ENCODE measurements at regions not wholly inside any gene's neighbourhood (a gene's known extent, or its start where the extent isn't known, plus 50 kb on each side); places are given as distances from the start of the nearest gene placed in this dataset.

DNA sequence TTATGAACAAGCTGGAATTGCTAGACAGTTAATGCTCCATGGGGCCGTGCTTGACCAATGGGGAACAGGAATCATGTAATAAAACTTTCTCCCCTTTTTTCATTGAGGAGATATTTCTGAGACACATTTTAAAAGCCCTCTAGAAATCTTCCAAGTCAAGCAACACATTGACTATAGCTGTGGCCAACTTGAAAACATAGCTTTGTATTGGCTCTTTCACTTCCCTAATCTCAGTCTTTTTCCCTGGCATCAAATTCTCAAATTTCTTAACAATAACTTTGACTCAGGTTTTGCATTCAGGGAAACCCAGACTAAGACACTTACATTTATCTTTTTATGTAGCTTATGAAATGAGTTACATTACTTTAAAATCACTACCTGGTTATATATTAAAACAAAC, 947.1 kb upstream of the MBL2 start:
- no peak overlapping the region for H3K4me3 ChIP-seq (replicated peaks; ENCODE audit: low read depth, low read length)
- TF ChIP-seq, protein P1, sequence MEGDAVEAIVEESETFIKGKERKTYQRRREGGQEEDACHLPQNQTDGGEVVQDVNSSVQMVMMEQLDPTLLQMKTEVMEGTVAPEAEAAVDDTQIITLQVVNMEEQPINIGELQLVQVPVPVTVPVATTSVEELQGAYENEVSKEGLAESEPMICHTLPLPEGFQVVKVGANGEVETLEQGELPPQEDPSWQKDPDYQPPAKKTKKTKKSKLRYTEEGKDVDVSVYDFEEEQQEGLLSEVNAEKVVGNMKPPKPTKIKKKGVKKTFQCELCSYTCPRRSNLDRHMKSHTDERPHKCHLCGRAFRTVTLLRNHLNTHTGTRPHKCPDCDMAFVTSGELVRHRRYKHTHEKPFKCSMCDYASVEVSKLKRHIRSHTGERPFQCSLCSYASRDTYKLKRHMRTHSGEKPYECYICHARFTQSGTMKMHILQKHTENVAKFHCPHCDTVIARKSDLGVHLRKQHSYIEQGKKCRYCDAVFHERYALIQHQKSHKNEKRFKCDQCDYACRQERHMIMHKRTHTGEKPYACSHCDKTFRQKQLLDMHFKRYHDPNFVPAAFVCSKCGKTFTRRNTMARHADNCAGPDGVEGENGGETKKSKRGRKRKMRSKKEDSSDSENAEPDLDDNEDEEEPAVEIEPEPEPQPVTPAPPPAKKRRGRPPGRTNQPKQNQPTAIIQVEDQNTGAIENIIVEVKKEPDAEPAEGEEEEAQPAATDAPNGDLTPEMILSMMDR (IDR thresholded peaks at IDR 0.05; ENCODE audit: low read depth, low read length, missing control alignments): no peak
- no peak for DNase-seq (ENCODE audit: extremely low read depth, low read depth)

DNA sequence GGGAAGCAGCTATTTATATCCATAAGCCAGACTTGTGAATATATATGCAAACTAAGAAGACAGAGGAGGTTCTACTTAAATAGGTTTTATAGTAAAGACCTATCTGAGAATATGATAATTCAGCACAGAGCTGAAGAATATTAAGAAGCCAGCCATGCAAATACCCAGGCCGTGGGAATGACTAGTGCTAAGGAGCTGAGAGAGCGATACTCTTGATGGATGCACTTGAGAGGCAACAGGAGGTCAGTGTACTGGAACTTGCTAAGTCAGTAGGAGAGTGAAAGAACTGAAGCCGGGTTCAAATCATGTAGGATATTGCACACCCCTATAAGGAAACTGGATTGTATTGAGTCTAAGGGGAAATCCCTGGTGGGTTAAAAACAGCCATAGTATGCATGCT, 943.6 kb upstream of the MBL2 start:
- no peak for DNase-seq (ENCODE audit: extremely low read depth, low read depth)
- H3K4me3 ChIP-seq (replicated peaks; ENCODE audit: low read depth, low read length): no peak overlapping the region
- TF ChIP-seq, protein P1 (IDR thresholded peaks at IDR 0.05; ENCODE audit: low read depth, low read length, missing control alignments): no peak

- no peak for DNase-seq (ENCODE audit: extremely low read depth, low read depth)
- H3K4me3 ChIP-seq (replicated peaks; ENCODE audit: low read depth, low read length): no peak overlapping the region
- TF ChIP-seq, protein P1 (IDR thresholded peaks at IDR 0.05; ENCODE audit: low read depth, low read length, missing control alignments): no peak
Observed at GRCh38 chr10:53713431-53713830, 940.8 kb upstream of the MBL2 start.

DNA sequence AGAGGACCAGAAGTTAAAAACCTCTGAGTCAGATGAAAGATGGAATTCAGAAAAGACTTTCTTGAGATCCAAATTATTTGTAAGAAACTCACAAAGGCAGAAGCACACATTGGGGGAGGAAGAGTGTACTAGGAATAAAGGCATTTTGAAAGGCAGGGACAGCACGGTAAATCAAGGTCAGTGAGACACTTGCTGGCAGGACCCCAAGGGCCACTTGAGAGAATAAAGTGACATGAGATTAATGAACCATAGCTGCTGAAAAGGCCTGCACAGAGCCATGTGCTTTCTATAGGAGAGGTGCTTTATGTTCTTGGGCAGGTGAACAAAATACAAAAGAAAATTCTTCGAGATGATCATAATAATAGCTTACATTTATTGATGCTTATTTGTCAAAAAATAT, 929.9 kb upstream of the MBL2 start:
- no peak overlapping the region for H3K4me3 ChIP-seq (replicated peaks; ENCODE audit: low read depth, low read length)
- DNase-seq (ENCODE audit: extremely low read depth, low read depth): no peak
- TF ChIP-seq, protein P1 (IDR thresholded peaks at IDR 0.05; ENCODE audit: low read depth, low read length, missing control alignments): no peak

DNA sequence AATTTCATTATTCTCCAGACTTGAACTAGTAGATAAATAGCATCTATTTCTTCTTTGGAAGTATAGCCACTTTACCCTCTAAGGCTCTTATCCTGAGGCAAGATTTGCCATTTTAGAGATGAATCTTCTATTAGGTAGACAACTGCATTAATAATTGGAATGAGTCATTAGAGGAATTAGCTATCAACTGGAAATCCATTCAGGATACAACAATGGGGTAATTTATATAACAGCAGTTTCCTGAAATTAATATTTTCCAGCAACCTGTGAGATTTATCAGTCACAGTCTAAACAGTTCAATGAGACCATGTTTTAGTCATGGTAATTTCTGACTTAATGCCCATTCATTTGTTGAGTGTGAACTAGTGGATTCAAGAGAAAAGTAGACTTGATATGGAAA, 928.6 kb upstream of the MBL2 start:
- H3K4me3 ChIP-seq (replicated peaks; ENCODE audit: low read depth, low read length): no peak overlapping the region
- TF ChIP-seq, protein P1 (IDR thresholded peaks at IDR 0.05; ENCODE audit: low read depth, low read length, missing control alignments): no peak
- DNase-seq (ENCODE audit: extremely low read depth, low read depth): no peak

DNA sequence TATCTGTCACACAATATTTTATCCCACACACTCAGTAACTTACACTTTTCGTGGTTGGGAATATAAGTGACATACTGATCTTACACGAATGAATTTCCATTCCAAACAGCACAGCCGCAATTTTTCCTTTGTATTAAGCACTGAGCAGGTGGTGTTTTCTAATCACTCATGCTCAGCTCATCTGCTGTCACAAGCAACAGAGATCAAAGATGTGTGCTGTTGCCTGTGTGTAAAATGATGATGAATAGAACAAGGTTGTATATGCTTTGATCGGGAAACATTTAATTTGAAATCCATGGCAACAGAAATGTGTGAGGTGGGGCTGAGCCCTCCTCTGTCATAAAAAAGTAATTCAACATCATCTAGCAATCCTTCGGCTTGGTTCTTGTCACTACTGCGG, 927.7 kb upstream of the MBL2 start:
- DNase-seq (ENCODE audit: extremely low read depth, low read depth): no peak
- TF ChIP-seq, protein P1 (IDR thresholded peaks at IDR 0.05; ENCODE audit: low read depth, low read length, missing control alignments): no peak
- H3K4me3 ChIP-seq (replicated peaks; ENCODE audit: low read depth, low read length): no peak overlapping the region

- TF ChIP-seq, protein P1 (IDR thresholded peaks at IDR 0.05; ENCODE audit: low read depth, low read length, missing control alignments): no peak
- DNase-seq (ENCODE audit: extremely low read depth, low read depth): no peak
- H3K4me3 ChIP-seq (replicated peaks; ENCODE audit: low read depth, low read length): no peak overlapping the region
Observed at GRCh38 chr10:53699684-53700083, 927.1 kb upstream of the MBL2 start.

Data from HFF-Myc (cell line).